ENCODE measurements at regions not wholly inside any gene's neighbourhood (a gene's known extent, or its start where the extent isn't known, plus 50 kb on each side); places are given as distances from the start of the nearest gene placed in this dataset.

- Histone ChIP-seq H3K9ac (ENCODE audit: low read length) (no peak overlapping the region), H3K79me2 (ENCODE audit: low read length) (no peaks in the 10 kb centered on the region), H3K4me3 (ENCODE audit: low read length) (no peak overlapping the region), H4K20me1 (ENCODE audit: insufficient read depth, low read length) (no peaks in the 10 kb centered on the region), H3K27ac (ENCODE audit: low read length) (no peak overlapping the region), H3K4me1 (ENCODE audit: low read length) (no peaks in the 10 kb centered on the region), H2AFZ (ENCODE audit: low read depth, low read length) (no peak overlapping the region), H3K9me3 (ENCODE audit: insufficient read depth, low read length) (no peaks in the 10 kb centered on the region), H3K27me3 (ENCODE audit: low read depth, low read length) (no peaks in the 10 kb centered on the region), H3K36me3 (replicated peaks; ENCODE audit: low read depth, low read length) (no peaks in the 10 kb centered on the region), H3K4me2 (ENCODE audit: low read length) (no peak overlapping the region)
- TF ChIP-seq EZH2phosphoT487 (IDR thresholded peaks at IDR 0.05; ENCODE audit: low read depth) (no peak), CTCF (IDR thresholded peaks at IDR 0.05; ENCODE audit: low read depth, low read length) (no peak)
Measured at GRCh38 chr1:190540366-190540765, 62.7 kb upstream of the BRINP3 start.

GRCh38 chr1:190551638-190552037, 74.0 kb upstream of the BRINP3 start:
- Histone ChIP-seq H3K4me3 (ENCODE audit: low read length) (no peak overlapping the region), H3K79me2 (ENCODE audit: low read length) (no peaks in the 10 kb centered on the region), H3K9me3 (ENCODE audit: insufficient read depth, low read length) (no peaks in the 10 kb centered on the region), H3K27ac (ENCODE audit: low read length) (no peak overlapping the region), H4K20me1 (ENCODE audit: insufficient read depth, low read length) (no peaks in the 10 kb centered on the region), H3K4me2 (ENCODE audit: low read length) (no peak overlapping the region), H3K4me1 (ENCODE audit: low read length) (no peaks in the 10 kb centered on the region), H3K9ac (ENCODE audit: low read length) (no peak overlapping the region), H3K36me3 (replicated peaks; ENCODE audit: low read depth, low read length) (no peaks in the 10 kb centered on the region), H3K27me3 (ENCODE audit: low read depth, low read length) (no peaks in the 10 kb centered on the region), H2AFZ (ENCODE audit: low read depth, low read length) (no peak overlapping the region)
- TF ChIP-seq CTCF (IDR thresholded peaks at IDR 0.05; ENCODE audit: low read depth, low read length) (no peak), EZH2phosphoT487 (IDR thresholded peaks at IDR 0.05; ENCODE audit: low read depth) (no peak)

GRCh38 chr1:190560161-190560681, 82.6 kb upstream of the BRINP3 start:
- Histone ChIP-seq H3K9ac (ENCODE audit: low read length) (no peak overlapping the region), H3K4me1 (ENCODE audit: low read length) (no peaks in the 10 kb centered on the region), H3K9me3 (ENCODE audit: insufficient read depth, low read length) (no peaks in the 10 kb centered on the region), H3K4me3 (ENCODE audit: low read length) (no peak overlapping the region), H3K4me2 (ENCODE audit: low read length) (no peak overlapping the region), H4K20me1 (ENCODE audit: insufficient read depth, low read length) (no peaks in the 10 kb centered on the region), H2AFZ (ENCODE audit: low read depth, low read length) (no peak overlapping the region), H3K36me3 (replicated peaks; ENCODE audit: low read depth, low read length) (no peaks in the 10 kb centered on the region), H3K27ac (ENCODE audit: low read length) (no peak overlapping the region), H3K27me3 (ENCODE audit: low read depth, low read length) (no peaks in the 10 kb centered on the region), H3K79me2 (ENCODE audit: low read length) (no peaks in the 10 kb centered on the region)
- no peak for TF ChIP-seq CTCF (IDR thresholded peaks at IDR 0.05; ENCODE audit: low read depth, low read length)
- no peak for TF ChIP-seq EZH2phosphoT487 (IDR thresholded peaks at IDR 0.05; ENCODE audit: low read depth)

- Histone ChIP-seq H3K36me3 (replicated peaks; ENCODE audit: low read depth, low read length) (no peaks in the 10 kb centered on the region), H4K20me1 (ENCODE audit: insufficient read depth, low read length) (no peaks in the 10 kb centered on the region), H3K4me1 (ENCODE audit: low read length) (no peaks in the 10 kb centered on the region), H3K4me2 (ENCODE audit: low read length) (no peak overlapping the region), H3K27ac (ENCODE audit: low read length) (no peak overlapping the region), H3K27me3 (ENCODE audit: low read depth, low read length) (no peaks in the 10 kb centered on the region), H3K79me2 (ENCODE audit: low read length) (no peaks in the 10 kb centered on the region), H3K9me3 (ENCODE audit: insufficient read depth, low read length) (no peaks in the 10 kb centered on the region), H3K4me3 (ENCODE audit: low read length) (no peak overlapping the region), H3K9ac (ENCODE audit: low read length) (no peak overlapping the region), H2AFZ (ENCODE audit: low read depth, low read length) (no peak overlapping the region)
- TF ChIP-seq EZH2phosphoT487 (IDR thresholded peaks at IDR 0.05; ENCODE audit: low read depth) (no peak), CTCF (IDR thresholded peaks at IDR 0.05; ENCODE audit: low read depth, low read length) (no peak)
Measured at GRCh38 chr1:190563230-190563629, 85.6 kb upstream of the BRINP3 start.
